ENCODE measurements at regions not wholly inside any gene's neighbourhood (a gene's known extent, or its start where the extent isn't known, plus 50 kb on each side); places are given as distances from the start of the nearest gene placed in this dataset.

DNA sequence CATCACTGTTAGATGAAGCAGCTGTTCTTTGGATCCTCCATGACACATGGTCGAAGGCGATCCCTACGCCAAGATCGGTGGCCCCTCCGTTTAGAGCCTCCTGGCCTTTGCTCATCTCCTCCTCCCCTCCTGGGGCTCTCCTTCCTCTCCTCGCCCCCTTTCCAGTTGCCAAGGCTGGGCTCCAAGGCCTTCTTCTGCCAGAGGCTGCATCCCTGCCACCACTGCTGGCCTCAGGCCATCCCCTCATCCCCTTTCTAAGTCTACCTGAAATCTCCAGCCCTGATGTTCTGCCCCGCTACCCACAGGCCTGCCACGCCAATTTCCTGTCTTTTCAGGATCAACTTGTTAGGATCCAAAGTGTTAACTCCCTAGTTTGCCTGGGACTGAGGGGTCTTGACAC is 265.1 kb upstream of the ZMIZ1 start:
- no peak for TF ChIP-seq EZH2 (IDR thresholded peaks at IDR 0.05)
- no peak for TF ChIP-seq POLR2AphosphoS5 (IDR thresholded peaks at IDR 0.05; ENCODE audit: borderline replicate concordance, low read depth, low read length)

Data from SK-N-MC (cell line).